ENCODE measurements at regions not wholly inside any gene's neighbourhood (a gene's known extent, or its start where the extent isn't known, plus 50 kb on each side); places are given as distances from the start of the nearest gene placed in this dataset.
"Not testable (repeated sequence)": the region's sequence is repeated elsewhere in the genome, so short reads cannot be mapped to it uniquely, and the experiment has no call there.

GRCh38 chr5:45110399-45110798, 301.7 kb downstream of the MRPS30 start:
- no peak for TF ChIP-seq CTCF (conservative IDR thresholded peaks at IDR 0.05; ENCODE audit: low read depth, low read length)
- no peak for DNase-seq (ENCODE audit: low read depth)
- H3K4me3 ChIP-seq (ENCODE audit: low read depth, low read length): no peak overlapping the region

GRCh38 chr5:45113726-45114125, 305.0 kb downstream of the MRPS30 start:
- no peak for TF ChIP-seq CTCF (conservative IDR thresholded peaks at IDR 0.05; ENCODE audit: low read depth, low read length)
- H3K4me3 ChIP-seq (ENCODE audit: low read depth, low read length): no peak overlapping the region
- peak; percentile 82 for DNase-seq (ENCODE audit: low read depth)

- no peak for TF ChIP-seq CTCF (conservative IDR thresholded peaks at IDR 0.05; ENCODE audit: low read depth, low read length)
These were observed 324.2 kb downstream of the MRPS30 start for GRCh38 chr5:45132972-45133371.

GRCh38 chr5:45162974-45163373, 354.2 kb downstream of the MRPS30 start:
- H3K4me3 ChIP-seq (ENCODE audit: low read depth, low read length): no peak overlapping the region
- DNase-seq (ENCODE audit: low read depth): no peak
- TF ChIP-seq CTCF (conservative IDR thresholded peaks at IDR 0.05; ENCODE audit: low read depth, low read length): no peak

More at GRCh38 chr5:45132972-45133371, 324.2 kb downstream of the MRPS30 start:
- no peak for DNase-seq (ENCODE audit: low read depth)
- no peak overlapping the region for H3K4me3 ChIP-seq (ENCODE audit: low read depth, low read length)

GRCh38 chr5:45171563-45171962, 362.8 kb downstream of the MRPS30 start:
- DNase-seq (ENCODE audit: low read depth): no peak
- H3K4me3 ChIP-seq (ENCODE audit: low read depth, low read length): no peak overlapping the region
- no peak for TF ChIP-seq CTCF (conservative IDR thresholded peaks at IDR 0.05; ENCODE audit: low read depth, low read length)

- DNase-seq (ENCODE audit: low read depth); H3K4me3 ChIP-seq (ENCODE audit: low read depth, low read length): not testable (repeated sequence)
These were observed 363.9 kb downstream of the MRPS30 start for GRCh38 chr5:45172634-45173033.

- no peak overlapping the region for H3K4me3 ChIP-seq (ENCODE audit: low read depth, low read length)
- no peak for TF ChIP-seq CTCF (conservative IDR thresholded peaks at IDR 0.05; ENCODE audit: low read depth, low read length)
- no peak for DNase-seq (ENCODE audit: low read depth)
These were observed 370.9 kb downstream of the MRPS30 start for GRCh38 chr5:45179686-45180085.

- no peak overlapping the region for H3K4me3 ChIP-seq (ENCODE audit: low read depth, low read length)
- no peak for DNase-seq (ENCODE audit: low read depth)
- no peak for TF ChIP-seq CTCF (conservative IDR thresholded peaks at IDR 0.05; ENCODE audit: low read depth, low read length)
These were observed 380.3 kb downstream of the MRPS30 start for GRCh38 chr5:45189042-45189441.

Data from epithelial cell of proximal tubule (primary cell).